ENCODE measurements at regions not wholly inside any gene's neighbourhood (a gene's known extent, or its start where the extent isn't known, plus 50 kb on each side); places are given as distances from the start of the nearest gene placed in this dataset.
A peak's percentile ranks its signal among the peaks of the same experiment; 100 is the strongest.

- no peak for DNase-seq
These were observed 97.9 kb downstream of the DISP1 start for GRCh38 chr1:222912730-222913129.

GRCh38 chr1:222914861-222915632, 100.2 kb downstream of the DISP1 start:
- no peak for DNase-seq

- DNase-seq = no peak
These were observed 101.3 kb downstream of the DISP1 start for GRCh38 chr1:222916100-222916499.

- peak; percentile 15 for DNase-seq
These were observed 104.1 kb downstream of the DISP1 start for GRCh38 chr1:222918801-222919477.

DNA sequence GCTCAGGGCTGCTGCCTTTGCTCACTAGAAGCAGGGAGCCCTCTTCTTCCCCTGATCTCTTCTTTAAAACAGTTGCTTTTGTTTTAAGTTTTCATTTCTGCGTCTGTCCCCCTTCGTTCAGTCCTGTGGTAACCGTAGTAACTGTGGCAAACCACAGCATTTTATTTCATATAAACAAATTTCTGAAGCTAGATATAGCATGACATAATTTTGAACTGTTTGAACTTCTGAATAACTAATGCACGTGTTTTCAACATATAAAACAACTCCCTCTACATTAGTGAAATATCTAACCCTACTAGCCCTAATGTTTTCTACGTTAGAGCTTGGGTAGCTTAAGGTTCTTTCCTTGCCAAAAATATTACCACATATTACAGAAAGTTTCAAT, 104.6 kb downstream of the DISP1 start:
- no peak for DNase-seq

GRCh38 chr1:222920169-222920568, 105.3 kb downstream of the DISP1 start:
- no peak for DNase-seq

DNA sequence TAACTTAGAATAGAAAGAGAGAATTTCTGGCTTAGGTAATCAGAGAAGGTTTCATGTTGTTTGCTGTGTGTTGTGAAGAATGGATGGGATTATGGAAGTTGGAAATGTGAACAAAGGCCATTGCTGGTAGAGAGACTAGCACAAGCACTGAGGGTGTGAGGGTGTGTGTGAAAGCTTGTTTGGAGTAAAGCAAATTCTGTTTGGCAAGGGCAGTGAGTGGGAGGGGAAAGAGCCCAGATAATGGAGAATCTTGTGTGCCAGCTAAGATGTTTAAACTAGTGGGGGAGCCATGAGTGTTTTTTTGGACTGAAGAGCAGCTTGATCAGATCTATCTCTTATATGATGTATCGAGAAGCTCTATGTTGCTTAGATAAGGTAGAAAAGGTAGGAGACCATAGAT, 107.1 kb downstream of the DISP1 start:
- no peak for DNase-seq

DNA sequence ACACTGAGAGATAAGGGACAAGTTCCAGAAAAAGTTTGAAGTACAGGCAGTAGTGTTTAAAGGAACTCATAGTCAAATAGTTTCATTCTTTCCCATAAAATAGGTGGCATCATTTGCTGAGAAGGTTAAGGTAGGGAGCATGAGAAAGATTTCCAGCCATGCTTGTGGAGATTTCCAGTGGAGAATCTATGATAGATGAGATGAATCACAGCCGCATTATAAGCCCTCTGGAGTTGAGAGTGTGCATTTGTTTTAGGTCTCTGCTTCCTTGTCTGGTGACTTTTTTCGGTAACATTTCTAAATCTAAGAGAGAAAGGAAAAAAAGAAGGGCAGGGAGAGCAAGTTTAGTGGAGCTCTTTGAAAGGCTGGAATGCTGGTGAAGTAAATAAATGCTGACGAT, 108.7 kb downstream of the DISP1 start:
- no peak for DNase-seq

DNA sequence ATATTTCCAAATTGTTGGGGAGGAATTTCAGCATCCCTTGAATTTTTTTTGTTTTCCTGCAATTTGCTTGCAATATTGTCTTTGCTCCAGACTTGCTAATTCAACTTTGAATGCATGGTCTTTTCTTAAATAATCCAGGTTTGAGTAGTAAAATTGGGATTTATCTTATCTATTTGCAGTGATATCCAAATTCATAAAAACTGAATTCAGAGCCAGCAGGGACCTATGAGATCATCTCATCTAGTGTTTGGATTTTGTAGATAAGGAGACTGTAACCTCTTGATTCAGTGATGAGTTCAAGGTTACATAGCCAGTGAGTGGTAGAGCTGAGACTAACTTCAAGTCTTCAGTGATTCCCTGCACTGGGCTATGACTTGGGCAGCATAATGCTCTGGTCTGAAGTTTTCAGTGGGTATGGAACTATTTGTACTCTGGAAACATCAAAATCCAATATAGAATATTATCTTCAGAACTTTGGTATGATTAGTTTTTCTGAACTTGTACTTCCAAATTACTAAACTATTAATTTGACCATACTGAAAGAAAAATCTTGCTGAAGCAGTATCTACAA, 109.4 kb downstream of the DISP1 start:
- DNase-seq = no peak

GRCh38 chr1:222926566-222926965, 111.7 kb downstream of the DISP1 start:
- DNase-seq = no peak

DNA sequence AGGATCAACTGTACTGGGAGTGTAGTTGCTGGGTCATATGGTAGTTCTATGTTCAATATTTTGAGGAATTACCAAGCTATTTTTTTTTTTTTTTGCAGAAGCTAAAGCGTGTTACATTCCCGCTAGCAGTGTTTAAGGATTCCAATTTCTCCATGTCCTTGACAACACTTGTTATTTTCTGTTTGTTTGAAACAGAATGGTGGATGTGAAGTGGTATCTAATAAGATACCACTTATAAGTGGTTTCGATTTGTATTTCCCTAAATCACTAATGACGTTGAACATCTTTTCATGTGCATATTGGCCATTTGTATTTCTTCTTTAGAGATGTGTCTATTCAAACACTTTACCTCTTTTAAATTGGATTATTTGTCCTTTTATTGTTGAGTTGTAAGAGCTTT, 112.2 kb downstream of the DISP1 start:
- no peak for DNase-seq

DNA sequence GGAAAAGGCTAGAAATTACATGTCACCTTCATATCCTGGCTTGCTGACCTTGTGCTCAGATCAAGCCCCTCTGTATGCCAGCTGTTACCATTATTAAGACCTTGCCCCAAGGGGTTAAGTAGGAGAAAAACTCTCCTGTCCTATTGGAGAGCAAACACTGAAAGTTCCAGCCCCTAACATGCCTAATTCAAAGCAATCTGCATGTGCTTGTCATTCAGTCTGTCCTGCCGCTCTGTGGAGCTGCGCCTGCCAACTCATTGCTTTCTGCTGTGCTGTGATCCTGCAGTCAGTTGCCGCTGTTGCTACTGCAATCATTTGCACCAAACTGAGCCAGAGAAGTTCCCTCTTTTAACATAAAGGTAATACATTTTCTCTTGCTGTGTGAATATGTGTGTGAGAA, 113.4 kb downstream of the DISP1 start:
- peak; percentile 97 for DNase-seq

DNA sequence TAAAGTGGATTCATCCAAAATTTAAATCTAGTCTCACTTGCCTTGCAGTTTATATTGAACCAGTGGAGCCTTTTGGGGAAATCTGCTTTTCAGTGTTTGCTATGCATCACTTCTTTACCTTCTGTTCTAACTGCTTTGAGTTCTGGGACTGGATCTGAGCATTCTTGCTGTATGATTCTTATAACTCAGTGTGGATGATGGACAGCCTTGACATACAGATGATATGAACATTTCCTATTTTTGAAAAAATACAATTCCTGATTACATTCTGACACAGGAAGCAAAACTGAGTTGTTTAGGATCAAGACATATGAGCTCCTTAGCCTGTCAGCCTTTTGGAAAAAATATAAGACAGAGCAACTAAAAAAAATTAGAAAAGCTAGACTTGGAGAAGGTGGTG, 115.2 kb downstream of the DISP1 start:
- DNase-seq = no peak

- DNase-seq = no peak
These were observed 116.2 kb downstream of the DISP1 start for GRCh38 chr1:222931023-222931422.

- DNase-seq = no peak
These were observed 118.4 kb downstream of the DISP1 start for GRCh38 chr1:222933273-222933672.

DNA sequence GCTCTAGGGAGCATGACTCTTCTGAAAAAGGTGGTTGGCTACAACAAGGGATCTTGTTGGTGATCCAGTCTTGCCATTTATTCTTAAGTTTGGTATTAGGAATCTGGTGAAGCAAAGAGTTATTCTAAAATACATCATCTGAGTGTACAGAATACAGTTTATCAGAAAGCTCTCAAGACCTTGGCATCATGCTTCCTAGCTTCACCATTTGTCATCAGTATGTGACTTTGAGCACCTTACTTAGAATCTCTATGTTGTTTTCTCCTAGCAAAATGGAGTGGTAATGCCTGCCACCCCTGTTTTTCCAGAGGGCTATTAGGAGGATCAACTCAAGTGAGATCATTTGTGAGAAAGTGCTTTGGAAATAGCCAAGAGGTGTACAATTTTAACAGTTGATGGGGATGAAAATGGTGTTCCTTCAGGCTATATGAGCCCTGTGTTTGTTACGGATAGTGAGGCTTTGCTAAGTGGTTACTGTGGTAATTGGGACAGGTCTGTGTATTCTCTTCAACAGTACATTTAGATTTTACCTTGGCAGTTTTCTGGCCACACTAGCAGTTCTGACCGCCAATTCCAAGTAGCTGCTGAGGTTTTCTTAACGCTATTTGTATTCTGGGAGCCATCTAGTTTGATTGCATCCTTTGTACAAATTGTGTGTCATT, 120.5 kb downstream of the DISP1 start:
- no peak for DNase-seq

DNA sequence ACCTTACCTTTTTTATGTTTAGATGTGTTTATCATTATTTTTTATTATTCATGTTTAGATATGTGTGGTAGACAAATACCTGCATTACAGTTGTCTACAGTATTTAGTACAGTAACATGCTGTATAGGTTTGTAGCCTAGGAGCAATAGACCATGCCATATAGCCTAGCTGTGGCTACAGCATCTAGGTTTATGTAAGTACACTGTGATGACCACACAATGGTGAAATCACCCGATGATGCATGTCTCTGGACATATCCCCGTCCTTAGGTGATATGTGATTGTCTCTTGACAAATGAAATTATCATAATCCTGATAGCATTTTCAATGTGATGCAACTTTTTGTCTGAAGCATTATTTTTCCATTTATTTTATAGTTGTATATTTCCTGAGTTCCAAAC, 121.2 kb downstream of the DISP1 start:
- no peak for DNase-seq

- DNase-seq = no peak
These were observed 124.1 kb downstream of the DISP1 start for GRCh38 chr1:222938986-222939385.

DNA sequence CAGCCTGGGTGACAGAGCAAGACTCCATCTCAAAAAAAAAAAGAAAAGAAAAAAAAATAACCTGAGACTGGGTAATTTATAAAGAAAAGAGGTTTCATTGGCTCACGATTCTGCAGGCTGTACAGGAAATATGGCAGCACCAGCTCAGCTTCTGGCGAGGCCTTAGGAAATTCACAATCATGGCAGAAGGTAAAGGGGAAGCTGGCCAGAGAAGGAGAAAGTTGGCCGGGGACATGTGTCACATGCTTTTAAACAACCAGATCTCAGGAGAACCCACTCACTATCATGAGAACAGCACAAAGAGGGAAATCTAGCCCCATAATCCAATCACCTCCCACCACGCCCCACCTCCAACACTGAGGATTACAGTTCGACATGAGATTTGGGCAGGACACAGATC, 125.3 kb downstream of the DISP1 start:
- no peak for DNase-seq

DNA sequence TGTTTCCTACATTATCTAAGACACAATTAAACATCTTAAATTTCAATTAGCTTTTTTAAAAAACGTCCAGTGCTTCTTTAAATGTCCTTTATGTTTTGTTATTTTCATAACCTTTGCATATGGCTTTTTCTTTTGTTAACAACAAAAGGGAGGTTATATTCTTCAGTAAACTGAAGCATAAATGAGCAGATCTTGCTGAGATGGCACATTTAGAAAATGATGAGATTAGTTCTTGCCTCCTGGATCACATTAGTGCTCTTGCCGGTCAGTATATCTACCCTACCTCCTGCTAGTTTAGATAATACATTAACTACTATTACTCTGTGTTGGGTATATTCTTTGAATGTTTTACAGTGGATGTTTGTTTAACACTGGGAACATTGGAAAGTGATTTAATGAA, 126.1 kb downstream of the DISP1 start:
- DNase-seq = no peak

GRCh38 chr1:222941425-222941824, 126.6 kb downstream of the DISP1 start:
- no peak for DNase-seq

- DNase-seq = no peak
These were observed 131.6 kb downstream of the DISP1 start for GRCh38 chr1:222946436-222946835.

DNA sequence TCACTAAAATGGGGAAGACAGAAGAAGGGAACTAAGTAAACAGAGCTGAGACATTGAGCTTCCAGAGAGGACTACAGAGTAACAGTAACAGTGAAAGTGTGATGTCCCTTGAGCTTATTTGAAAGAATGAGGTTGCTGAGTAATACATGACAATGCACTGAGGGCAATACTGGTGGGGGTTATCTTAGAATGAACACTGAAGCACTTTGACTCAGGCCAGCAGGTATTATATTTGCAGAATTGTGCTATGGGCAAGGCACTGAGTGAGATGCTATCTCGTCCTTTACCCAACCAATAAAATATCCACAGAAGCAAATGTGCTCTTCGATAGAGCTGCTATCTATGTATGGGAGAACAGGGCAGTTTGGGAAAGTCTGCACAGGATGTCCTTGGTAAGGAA, 133.2 kb downstream of the DISP1 start:
- no peak for DNase-seq

DNA sequence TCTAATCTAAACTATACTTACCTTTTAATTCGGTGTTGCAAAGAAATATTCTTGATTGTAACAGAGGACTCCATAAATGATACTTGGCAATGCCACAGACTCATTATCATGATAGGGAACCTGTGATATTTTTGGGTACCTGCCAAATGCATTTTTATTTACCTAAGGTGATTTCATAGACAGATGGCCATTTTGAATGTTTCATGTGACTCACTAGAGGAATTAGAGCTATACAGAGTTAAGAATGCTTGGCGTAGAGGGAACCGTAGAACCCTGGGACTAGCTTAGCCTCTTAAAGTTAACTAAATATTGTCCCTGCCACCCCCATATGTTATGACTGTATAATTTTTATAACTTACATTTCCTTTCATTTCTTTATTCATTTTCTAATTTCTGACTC, 136.1 kb downstream of the DISP1 start:
- peak; percentile 47 for DNase-seq

Data from DMS 273 treated with DMSO at 0.1 percent for 48 hours (cell line).